ENCODE measurements at regions not wholly inside any gene's neighbourhood (a gene's known extent, or its start where the extent isn't known, plus 50 kb on each side); places are given as distances from the start of the nearest gene placed in this dataset.

GRCh38 chr16:60582528-60582927 is 1453.7 kb downstream of the CDH8 start:
- no peak for TF ChIP-seq EZH2 (IDR thresholded peaks at IDR 0.05; ENCODE audit: insufficient read depth, poor library complexity, severe bottlenecking)
- no peak for TF ChIP-seq EZH2phosphoT487 (IDR thresholded peaks at IDR 0.05; ENCODE audit: insufficient read depth, low read depth)
